Mesenchymal stem cell (in vitro differentiated cells and primary cell): ENCODE measurements at regions not wholly inside any gene's neighbourhood (a gene's known extent, or its start where the extent isn't known, plus 50 kb on each side); places are given as distances from the start of the nearest gene placed in this dataset.
A peak's percentile ranks its signal among the peaks of the same experiment; 100 is the strongest.
"Not testable (repeated sequence)": the region's sequence is repeated elsewhere in the genome, so short reads cannot be mapped to it uniquely, and the experiment has no call there.

Experiments
- DNase-seq: peaks from one replicate; pipeline ENCODE4 v3.0.0-alpha.2; 2013
- H2AFZ ChIP-seq: one replicate; pipeline ENCODE4 v1.6.1; 2013; ENCODE audit warnings: low read depth, mild to moderate bottlenecking, control low read depth, inconsistent platforms, low read length, moderate library complexity
- H2AK5ac ChIP-seq: 2 replicates; pipeline ENCODE4 v1.6.1; 2013; ENCODE audit warnings: low read length, moderate library complexity, mild to moderate bottlenecking, inconsistent platforms; ENCODE audit not compliant: severe bottlenecking
- H2BK120ac ChIP-seq: one replicate; pipeline ENCODE4 v1.6.1; 2013; ENCODE audit warnings: low read depth, mild to moderate bottlenecking, inconsistent platforms, low read length, moderate library complexity
- H2BK12ac ChIP-seq, 2 experiments: one replicate each; pipeline ENCODE4 v1.6.1; 2013; ENCODE audit warnings: inconsistent platforms in 2 of 2, low read length in 2 of 2, mild to moderate bottlenecking in 2 of 2, moderate library complexity in 2 of 2, control low read depth in 1 of 2
- H2BK15ac ChIP-seq: one replicate; pipeline ENCODE4 v1.6.1; 2013; ENCODE audit warnings: mild to moderate bottlenecking, low read depth, inconsistent platforms; ENCODE audit not compliant: poor library complexity, severe bottlenecking
- H2BK5ac ChIP-seq: 2 replicates; pipeline ENCODE4 v1.6.1; 2013; ENCODE audit warnings: low read depth, mild to moderate bottlenecking, low read length, control low read depth, inconsistent platforms; ENCODE audit not compliant: poor library complexity, severe bottlenecking
- H3K14ac ChIP-seq, 2 experiments: one replicate each; pipeline ENCODE4 v1.6.1; 2013; ENCODE audit warnings: inconsistent platforms in 2 of 2, low read length in 2 of 2, control low read depth in 1 of 2, mild to moderate bottlenecking in 1 of 2, moderate library complexity in 1 of 2
- H3K18ac ChIP-seq, 2 experiments: one replicate each; pipeline ENCODE4 v1.6.1; 2013; ENCODE audit warnings: inconsistent platforms in 2 of 2, low read length in 2 of 2, control low read depth in 1 of 2, low read depth in 1 of 2, mild to moderate bottlenecking in 1 of 2
- H3K23ac ChIP-seq, 2 experiments: one replicate each; pipeline ENCODE4 v1.6.1; 2013; ENCODE audit warnings: inconsistent platforms in 2 of 2, low read length in 2 of 2, mild to moderate bottlenecking in 2 of 2, moderate library complexity in 2 of 2, control low read depth in 1 of 2
- H3K27ac ChIP-seq: 2 replicates; pipeline ENCODE4 v1.5.1; 2013; ENCODE audit warnings: mild to moderate bottlenecking, moderate library complexity, low read length, control low read depth, inconsistent platforms; ENCODE audit not compliant: poor library complexity, severe bottlenecking
- H3K27me3 ChIP-seq, 2 experiments: 2 replicates each; pipeline versions ENCODE4 v1.6.1 to v1.7.0; 2013; ENCODE audit warnings: low read length in 2 of 2, mild to moderate bottlenecking in 2 of 2, moderate library complexity in 2 of 2, control low read depth in 1 of 2, inconsistent platforms in 1 of 2; ENCODE audit not compliant: control insufficient read depth in 1 of 2, insufficient read depth in 1 of 2
- H3K36me3 ChIP-seq, 2 experiments: 2 replicates each; pipeline versions ENCODE4 v1.6.1 to v1.7.0; 2013; ENCODE audit warnings: low read length in 2 of 2, control low read depth in 1 of 2, inconsistent platforms in 1 of 2, low read depth in 1 of 2, mild to moderate bottlenecking in 1 of 2; ENCODE audit not compliant: insufficient read depth in 2 of 2, control insufficient read depth in 1 of 2
- H3K4ac ChIP-seq, 2 experiments: one replicate each; pipeline ENCODE4 v1.6.1; 2013; ENCODE audit warnings: inconsistent platforms in 2 of 2, low read length in 2 of 2, mild to moderate bottlenecking in 2 of 2, moderate library complexity in 2 of 2, control low read depth in 1 of 2, low read depth in 1 of 2
- H3K4me1 ChIP-seq: 2 replicates; pipeline ENCODE4 v1.6.1; 2013; ENCODE audit warnings: low read depth, low read length, control low read depth; ENCODE audit not compliant: control insufficient read depth, insufficient read depth
- H3K4me2 ChIP-seq: 2 replicates; pipeline ENCODE4 v1.6.1; 2013; ENCODE audit warnings: low read length, mild to moderate bottlenecking, inconsistent platforms; ENCODE audit not compliant: poor library complexity, severe bottlenecking
- H3K4me3 ChIP-seq, 2 experiments: 2 replicates each; pipeline versions ENCODE4 v1.5.1 to v1.7.0; 2013; ENCODE audit warnings: low read length in 2 of 2, mild to moderate bottlenecking in 2 of 2, control low read depth in 1 of 2, low read depth in 1 of 2; ENCODE audit not compliant: insufficient read depth in 1 of 2
- H3K79me1 ChIP-seq: replicated peaks from 2 replicates; pipeline ENCODE4 v1.6.1; 2013; ENCODE audit warnings: mild to moderate bottlenecking, control low read depth, low read length, inconsistent platforms; ENCODE audit not compliant: poor library complexity, severe bottlenecking
- H3K9ac ChIP-seq: 2 replicates; pipeline ENCODE4 v1.7.0; 2013; ENCODE audit warnings: mild to moderate bottlenecking, low read length, moderate library complexity
- H3K9me3 ChIP-seq: 2 replicates; pipeline ENCODE4 v1.7.0; 2013; ENCODE audit warnings: mild to moderate bottlenecking, low read length; ENCODE audit not compliant: control insufficient read depth
- H4K8ac ChIP-seq: one replicate; pipeline ENCODE4 v1.6.1; 2013; ENCODE audit warnings: inconsistent platforms, mild to moderate bottlenecking, low read length, moderate library complexity
- H4K91ac ChIP-seq: one replicate; pipeline ENCODE4 v1.6.1; 2013; ENCODE audit warnings: mild to moderate bottlenecking, low read length, inconsistent platforms
- WGBS: methylation state at CpG from one replicate; pipeline ENCODE4 v1.1.7; 2013; ENCODE audit warnings: mixed read lengths; 5-methylcytosine and 5-hydroxymethylcytosine counted together

DNA sequence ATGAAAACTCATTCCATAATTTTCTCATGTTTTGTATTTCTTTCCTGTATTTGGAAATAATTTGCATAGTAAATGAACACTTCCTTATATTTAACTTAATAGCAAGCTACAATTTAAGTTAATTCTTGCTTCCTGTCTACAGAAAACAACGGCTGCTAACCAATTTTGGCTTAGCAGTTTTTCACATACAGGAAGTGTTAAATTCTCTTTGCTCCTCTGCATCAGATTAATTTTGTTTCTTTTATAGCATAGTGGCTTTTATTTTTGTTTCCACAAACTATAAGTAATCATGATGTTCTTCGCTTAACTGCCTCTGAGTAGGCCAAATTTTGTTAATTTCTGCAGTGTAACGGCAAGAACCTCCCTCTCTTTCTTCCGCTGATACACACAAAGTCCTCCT lies 182.9 kb downstream of the ALX1 start:
- Histone ChIP-seq H2BK5ac (no peak overlapping the region), H3K27me3 (peaks cover 0 to 8% of the 10 kb centered on the region in 2 experiments), H2BK15ac (no peak overlapping the region), H3K4ac (no peak overlapping the region), H3K4me1 (no peaks in the 10 kb centered on the region), H2AK5ac (no peak overlapping the region), H4K8ac (no peak overlapping the region), H4K91ac (no peak overlapping the region), H3K79me1 (no peaks in the 10 kb centered on the region), H3K9me3 (no peaks in the 10 kb centered on the region), H3K27ac (no peak overlapping the region), H2BK120ac (no peak overlapping the region), H3K14ac (no peak overlapping the region), H3K9ac (no peak overlapping the region), H3K4me3 (no peak overlapping the region), H2BK12ac (no peak overlapping the region), H2AFZ (no peak overlapping the region), H3K23ac (no peak overlapping the region), H3K36me3 (no peaks in the 10 kb centered on the region), H3K18ac (no peak overlapping the region), H3K4me2 (no peak overlapping the region)
- WGBS, result 92% methylated on average over 2 of the region's 4 CpGs
- no peak for DNase-seq

DNA sequence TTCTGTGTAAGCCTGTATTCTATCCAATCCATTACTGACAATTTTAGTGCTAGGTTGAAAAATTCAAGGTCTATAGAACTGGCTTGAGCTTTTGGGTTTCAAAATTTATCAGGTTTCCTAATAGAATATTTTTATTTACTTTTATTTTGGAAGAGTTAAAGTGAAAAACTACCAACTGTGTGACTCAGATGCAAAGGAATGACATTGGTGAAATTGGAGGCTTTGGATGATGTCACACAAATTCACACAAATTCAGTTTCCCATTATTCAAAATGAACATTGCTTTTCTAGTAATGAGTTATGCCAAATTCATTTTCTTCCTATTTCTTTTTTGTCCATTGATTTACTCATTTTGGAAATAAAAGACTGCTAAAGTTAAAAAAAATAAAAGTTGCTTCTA lies 186.9 kb downstream of the ALX1 start:
- H3K27me3 ChIP-seq, result peaks cover 0 to 14% of the 10 kb centered on the region in 2 experiments
- H2BK12ac ChIP-seq, result no peak overlapping the region
- no peaks in the 10 kb centered on the region for H3K79me1 ChIP-seq
- H3K14ac ChIP-seq, result no peak overlapping the region
- no peak overlapping the region for H3K27ac ChIP-seq
- H2BK15ac ChIP-seq, result no peak overlapping the region
- no peak overlapping the region for H3K18ac ChIP-seq
- H3K36me3 ChIP-seq, result no peaks in the 10 kb centered on the region
- H3K9me3 ChIP-seq, result no peaks in the 10 kb centered on the region
- peak; percentile 6 for DNase-seq
- H3K4me1 ChIP-seq, result peaks cover 4% of the 10 kb centered on the region
- H3K23ac ChIP-seq, result no peak overlapping the region
- H3K4ac ChIP-seq, result no peak overlapping the region
- no peak overlapping the region for H3K4me2 ChIP-seq
- H2AK5ac ChIP-seq, result no peak overlapping the region
- H3K4me3 ChIP-seq, result no peak overlapping the region
- H2AFZ ChIP-seq, result no peak overlapping the region
- H2BK120ac ChIP-seq, result no peak overlapping the region
- H3K9ac ChIP-seq, result no peak overlapping the region
- H2BK5ac ChIP-seq, result no peak overlapping the region
- no peak overlapping the region for H4K91ac ChIP-seq
- no peak overlapping the region for H4K8ac ChIP-seq

DNA sequence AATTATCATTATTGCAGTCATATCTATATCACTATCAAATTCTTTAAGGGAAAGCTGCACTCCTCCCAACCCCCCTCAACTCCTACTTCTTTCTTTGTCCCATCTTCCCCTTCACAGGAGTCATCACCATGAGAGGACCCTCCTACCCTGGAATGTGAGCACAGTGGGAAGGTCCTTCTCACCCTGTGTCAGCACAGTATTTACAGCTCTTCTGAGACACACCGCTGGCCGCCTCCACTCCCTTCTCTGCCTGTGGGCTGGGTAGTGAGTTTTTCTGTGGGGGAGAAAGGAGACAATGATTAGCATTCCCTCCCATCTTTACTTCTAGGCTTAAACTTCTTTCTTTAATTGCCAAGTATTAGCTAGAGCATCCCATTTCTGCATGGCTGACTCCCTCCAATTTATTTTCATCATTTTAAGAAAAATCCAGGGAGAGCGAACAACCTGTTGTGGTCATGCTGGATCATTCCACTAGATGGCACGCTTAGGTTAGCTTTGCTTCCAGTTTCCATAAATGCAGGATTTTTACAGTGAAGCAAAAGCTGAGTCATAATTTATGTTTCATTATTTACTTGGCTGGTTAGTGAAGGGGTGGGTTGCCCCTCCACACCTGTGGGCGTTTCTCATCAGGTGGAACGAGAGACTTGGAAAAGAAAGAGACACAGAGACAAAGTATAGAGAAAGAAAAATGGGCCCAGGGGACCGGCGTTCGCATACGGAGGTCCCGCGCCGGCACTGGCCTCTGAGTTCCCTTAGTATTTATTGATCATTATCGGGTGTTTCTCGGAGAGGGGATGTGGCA lies 188.5 kb downstream of the ALX1 start:
- peak overlapping the region; percentile 81 for H2BK5ac ChIP-seq
- H2BK12ac ChIP-seq, result no peak overlapping the region
- peaks cover 4% of the 10 kb centered on the region for H3K4me1 ChIP-seq
- no peaks in the 10 kb centered on the region for H3K79me1 ChIP-seq
- H3K23ac ChIP-seq, result no peak overlapping the region
- no peak overlapping the region for H3K14ac ChIP-seq
- H3K4me3 ChIP-seq, result peak overlapping the region in 1 of 2 experiments; percentile 75
- peak overlapping the region; percentile 88 for H3K27ac ChIP-seq
- no peak overlapping the region for H2AFZ ChIP-seq
- no peak overlapping the region for H2AK5ac ChIP-seq
- no peak overlapping the region for H2BK15ac ChIP-seq
- no peak overlapping the region for H2BK120ac ChIP-seq
- H3K4me2 ChIP-seq, result peak overlapping the region; percentile 28
- peak overlapping the region; percentile 77 for H3K9ac ChIP-seq
- DNase-seq, result peak; percentile 74
- no peak overlapping the region for H3K4ac ChIP-seq
- H3K9me3 ChIP-seq, result no peaks in the 10 kb centered on the region
- no peak overlapping the region for H4K91ac ChIP-seq
- H3K18ac ChIP-seq, result no peak overlapping the region
- H4K8ac ChIP-seq, result no peak overlapping the region
- WGBS, result 1% methylated on average over 13 of the region's 15 CpGs
- H3K36me3 ChIP-seq, result no peaks in the 10 kb centered on the region
- H3K27me3 ChIP-seq, result peaks cover 0 to 14% of the 10 kb centered on the region in 2 experiments

DNA sequence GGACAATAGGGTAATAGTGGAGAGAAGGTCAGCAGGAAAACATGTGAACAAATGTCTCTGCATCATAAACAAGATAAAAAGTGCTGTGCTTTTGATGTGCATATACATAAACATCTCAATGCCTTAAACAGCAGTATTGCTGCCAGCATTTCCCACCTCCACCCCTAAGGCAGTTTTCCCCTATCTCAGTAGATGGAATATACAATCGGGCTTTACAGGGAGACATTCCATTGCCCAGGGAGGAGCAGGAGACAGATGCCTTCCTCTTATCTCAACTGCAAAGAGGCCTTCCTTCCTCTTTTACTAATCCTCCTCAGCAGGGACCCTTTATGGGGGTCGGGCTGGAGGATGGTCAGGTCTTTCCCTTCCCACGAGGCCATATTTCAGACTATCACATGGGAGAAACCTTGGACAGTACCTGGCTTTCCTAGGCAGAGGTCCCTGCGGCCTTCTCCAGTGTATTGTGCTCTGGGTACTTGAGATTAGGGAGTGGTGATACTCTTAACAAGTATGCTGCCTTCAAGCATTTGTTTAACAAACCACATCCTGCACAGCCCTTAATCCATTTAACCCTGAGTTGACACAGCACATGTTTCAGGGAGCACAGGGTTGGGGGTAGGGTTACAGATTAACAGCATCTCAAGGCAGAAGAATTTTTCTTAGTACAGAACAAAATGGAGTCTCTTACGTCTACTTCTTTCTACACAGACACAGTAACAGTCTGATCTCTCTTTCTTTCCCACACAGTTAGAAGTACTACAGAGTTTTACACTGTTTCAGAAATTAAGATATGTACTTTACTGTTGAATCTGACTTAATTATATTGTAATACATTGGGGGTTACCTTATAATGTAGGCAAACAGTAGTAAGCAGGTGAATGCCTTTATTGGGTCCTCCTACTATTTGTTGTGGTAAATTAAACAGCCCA lies 189.4 kb downstream of the ALX1 start:
- not testable (repeated sequence) for H3K79me1 ChIP-seq, H3K4me1 ChIP-seq, H3K9me3 ChIP-seq, H4K91ac ChIP-seq, H3K36me3 ChIP-seq, H4K8ac ChIP-seq, H3K14ac ChIP-seq, H3K23ac ChIP-seq, H2BK15ac ChIP-seq
- peaks cover 0 to 14% of the 10 kb centered on the region in 2 experiments for H3K27me3 ChIP-seq
- peak overlapping the region; percentile 1 for H2BK120ac ChIP-seq
- peak overlapping the region in 1 of 2 experiments; percentile 75 for H3K4me3 ChIP-seq
- H3K4me2 ChIP-seq, result peak overlapping the region; percentile 28
- H3K18ac ChIP-seq, result peak overlapping the region in 1 of 2 experiments; percentile 3
- peak overlapping the region in 1 of 2 experiments; percentile 25 for H2BK12ac ChIP-seq
- H3K27ac ChIP-seq, result peak overlapping the region; percentile 88
- H2BK5ac ChIP-seq, result peak overlapping the region; percentile 81
- DNase-seq, result peak; percentile 57
- H3K9ac ChIP-seq, result peak overlapping the region; percentile 77
- peak overlapping the region; percentile 27 for H2AFZ ChIP-seq
- peak overlapping the region in 1 of 2 experiments; percentile 26 for H3K4ac ChIP-seq
- 0% methylated on average over 3 of the region's 5 CpGs for WGBS
- peak overlapping the region; percentile 35 for H2AK5ac ChIP-seq
